GM18502 (cell line): ENCODE measurements at regions not wholly inside any gene's neighbourhood (a gene's known extent, or its start where the extent isn't known, plus 50 kb on each side); places are given as distances from the start of the nearest gene placed in this dataset.

Experiments
- ATAC-seq: cut with Tn5 transposase; IDR thresholded peaks from one replicate; pipeline ENCODE4 v1.9.1; 2021; ENCODE audit warnings: mild to moderate bottlenecking; ENCODE audit not compliant: unreplicated experiment, poor library complexity

DNA sequence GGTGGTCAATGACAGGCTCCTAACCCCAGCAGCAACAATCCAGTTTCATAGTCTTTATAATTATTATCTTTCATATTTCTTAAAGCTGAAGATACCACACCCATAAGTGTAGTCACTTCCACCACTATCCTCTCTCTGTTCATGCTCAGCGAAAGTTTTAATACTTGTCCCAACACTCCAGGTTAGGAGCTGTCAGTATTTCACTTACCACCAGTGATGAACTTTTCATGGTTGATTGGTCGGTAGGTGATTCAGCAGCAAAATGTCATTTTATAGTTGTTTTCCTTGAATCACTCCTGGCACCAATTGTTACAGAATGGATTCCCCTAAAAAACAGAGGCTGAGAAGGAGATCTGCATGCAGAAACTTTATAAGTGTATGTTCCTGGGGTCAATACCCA lies 324.9 kb downstream of the CCDC85A start:
- no peak for ATAC-seq

DNA sequence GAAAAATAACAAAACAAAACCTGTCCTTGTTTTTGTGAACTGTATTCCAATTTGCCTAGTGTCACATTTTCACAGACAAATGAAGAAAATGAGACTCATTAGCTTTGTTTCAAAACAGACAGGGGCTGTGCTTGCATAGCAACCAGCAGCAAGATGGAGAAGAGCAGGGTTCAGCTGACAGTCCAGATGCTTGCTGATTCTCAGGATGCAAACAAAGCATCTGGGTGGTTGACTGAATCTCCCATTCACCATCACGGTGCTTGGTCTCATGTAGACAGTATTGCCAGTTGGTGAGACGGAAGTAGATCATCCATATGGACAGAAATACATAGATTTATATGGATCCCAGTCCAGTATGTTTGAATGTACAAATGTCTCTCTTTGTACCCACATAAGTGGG lies 326.8 kb downstream of the CCDC85A start:
- no peak for ATAC-seq

DNA sequence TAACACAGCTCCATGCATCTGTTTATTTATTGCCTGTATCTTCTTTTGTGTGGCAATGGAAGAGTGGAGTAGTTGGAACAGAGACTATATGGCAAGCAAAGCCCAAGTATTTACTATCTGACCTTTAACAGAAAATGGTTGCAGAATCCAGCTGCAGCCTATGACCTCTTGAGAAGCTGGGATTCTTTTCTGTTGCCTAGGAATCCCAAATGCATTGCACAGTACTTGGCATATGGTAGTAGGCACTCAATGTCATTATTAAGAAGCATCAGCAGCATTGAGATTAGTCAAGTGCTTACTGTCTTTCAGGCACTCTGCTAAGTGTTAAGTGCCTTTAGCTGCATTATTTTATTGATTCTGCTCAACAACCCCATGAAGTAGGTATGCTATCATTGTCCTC lies 331.6 kb downstream of the CCDC85A start:
- ATAC-seq = no peak

DNA sequence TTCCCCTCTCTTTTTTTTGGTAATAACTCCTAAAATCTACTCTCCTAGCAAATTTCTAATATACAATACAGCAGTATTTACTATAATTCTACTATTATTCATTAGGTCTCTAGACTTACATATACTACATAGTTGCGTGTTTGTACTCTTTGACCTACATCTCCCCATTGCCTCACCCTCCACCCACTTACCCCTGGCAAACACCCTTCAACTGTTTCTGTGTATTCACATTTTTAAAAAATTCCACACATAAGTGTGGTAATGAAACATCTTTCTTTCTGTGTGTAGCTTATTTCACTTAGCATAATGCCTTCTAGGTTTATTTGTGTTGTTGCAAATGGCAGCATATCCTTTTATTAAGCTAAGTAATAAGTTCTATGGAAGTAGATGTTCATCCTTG lies 336.0 kb downstream of the CCDC85A start:
- no peak for ATAC-seq

DNA sequence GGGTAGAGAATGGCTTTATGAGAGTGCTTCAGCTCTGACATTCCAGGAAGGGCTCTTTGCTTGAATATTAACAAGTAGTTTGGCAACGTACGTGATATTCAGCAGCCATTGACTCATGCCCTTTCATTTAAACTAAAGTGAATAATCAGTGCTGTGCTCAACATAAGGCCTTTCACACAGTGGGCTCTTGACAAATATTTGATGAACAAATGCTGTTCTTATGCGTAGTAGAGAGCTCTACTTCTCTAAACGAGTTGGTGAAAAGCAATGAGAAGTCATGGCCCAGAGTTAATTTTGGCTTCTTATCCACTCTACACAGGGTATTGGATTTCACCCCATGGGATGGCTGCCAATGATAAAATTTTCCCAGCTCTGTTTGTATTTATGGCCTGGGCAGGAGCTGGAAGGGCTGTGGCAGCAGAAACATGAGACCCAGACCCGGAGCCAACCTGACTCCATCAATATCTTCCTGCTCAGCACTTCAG lies 338.9 kb downstream of the CCDC85A start:
- ATAC-seq = no peak

DNA sequence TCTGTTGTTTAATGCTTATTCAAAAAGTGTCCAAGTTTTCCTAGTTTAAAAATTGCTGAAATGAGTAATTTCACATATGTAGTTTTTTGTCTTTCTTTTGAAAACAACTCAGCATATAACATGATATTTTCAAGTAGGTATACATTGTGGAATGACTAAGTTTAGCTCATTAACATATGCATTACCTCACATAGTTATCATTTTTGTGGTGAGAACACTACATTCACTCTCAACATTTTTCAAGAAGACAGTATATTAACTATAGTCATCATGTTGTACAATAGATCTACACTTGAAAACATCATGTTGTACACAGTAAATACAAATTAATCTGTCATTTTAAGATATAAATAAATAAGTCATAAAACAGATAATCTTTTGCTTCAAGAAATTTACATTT lies 340.0 kb downstream of the CCDC85A start:
- no peak for ATAC-seq

DNA sequence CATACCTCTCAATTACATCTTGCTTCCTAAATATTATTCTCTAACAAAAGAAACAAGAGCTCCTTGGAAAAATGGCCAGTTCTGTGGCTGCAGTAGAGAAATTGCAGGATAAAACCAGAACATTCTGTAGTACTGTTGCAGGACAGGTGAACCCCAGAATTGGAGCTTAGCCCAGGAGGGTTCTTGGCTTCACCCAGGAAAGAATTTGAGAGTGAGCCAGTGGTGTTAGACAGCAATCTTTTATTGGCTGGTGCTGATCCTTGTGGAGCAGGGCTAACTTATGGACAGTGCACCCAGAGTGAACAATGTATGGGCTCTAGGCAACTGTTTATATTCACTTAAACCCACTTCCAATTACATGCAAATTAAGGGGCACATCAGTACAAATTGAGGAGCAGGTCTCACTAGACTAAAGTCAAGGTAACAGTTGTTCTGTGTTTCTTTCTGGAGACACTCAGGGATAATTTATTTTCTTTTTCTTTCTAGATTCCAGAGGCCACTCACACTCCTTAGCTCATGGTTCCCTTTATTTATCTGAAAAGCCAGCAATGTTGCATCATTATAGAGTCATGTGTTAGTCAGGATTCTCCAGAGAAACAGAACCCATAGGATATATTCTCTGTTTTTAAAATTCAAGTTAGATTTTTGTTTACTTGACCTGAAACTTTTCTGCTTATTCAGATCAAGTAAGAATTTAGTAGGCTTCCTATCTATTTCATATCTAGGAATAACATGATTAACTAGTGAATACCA lies 348.1 kb downstream of the CCDC85A start:
- no peak for ATAC-seq

DNA sequence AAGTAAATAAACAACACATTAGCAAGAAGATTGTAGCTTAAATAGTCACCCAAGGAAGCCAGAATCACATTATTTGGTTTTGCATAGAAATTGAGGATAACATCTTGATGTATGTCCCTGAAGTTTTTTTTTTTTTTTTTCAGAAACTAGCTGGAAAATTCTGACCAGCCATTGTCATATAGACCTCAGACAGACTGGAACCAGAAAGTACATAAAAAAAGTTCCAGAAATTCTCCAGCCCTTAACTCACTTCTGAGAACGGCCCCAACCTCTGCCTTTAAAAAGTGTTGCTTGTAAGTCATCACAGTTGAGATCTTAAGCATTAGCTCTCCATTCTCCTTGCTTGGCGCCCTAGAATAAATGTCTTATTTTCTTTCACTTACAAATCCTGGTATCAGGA lies 350.5 kb downstream of the CCDC85A start:
- no peak for ATAC-seq

DNA sequence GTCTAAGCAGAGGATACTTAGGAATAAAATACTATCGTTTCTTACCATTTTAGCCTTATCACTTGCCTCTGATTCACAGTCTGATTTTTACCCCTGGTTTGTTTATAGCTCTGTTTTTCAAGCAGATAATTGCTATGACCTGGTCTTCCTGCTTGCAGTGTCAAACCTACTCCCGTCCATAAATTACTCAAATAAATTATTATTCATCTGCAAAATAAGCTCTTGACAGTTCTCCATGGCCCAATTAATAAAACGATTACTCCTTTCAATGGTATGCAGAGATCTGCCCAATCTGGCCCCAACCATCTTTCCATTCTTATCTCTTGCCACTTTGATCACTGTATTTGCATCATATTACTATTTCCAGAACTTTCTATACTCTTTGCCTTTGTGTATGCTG lies 354.0 kb downstream of the CCDC85A start:
- ATAC-seq = no peak

DNA sequence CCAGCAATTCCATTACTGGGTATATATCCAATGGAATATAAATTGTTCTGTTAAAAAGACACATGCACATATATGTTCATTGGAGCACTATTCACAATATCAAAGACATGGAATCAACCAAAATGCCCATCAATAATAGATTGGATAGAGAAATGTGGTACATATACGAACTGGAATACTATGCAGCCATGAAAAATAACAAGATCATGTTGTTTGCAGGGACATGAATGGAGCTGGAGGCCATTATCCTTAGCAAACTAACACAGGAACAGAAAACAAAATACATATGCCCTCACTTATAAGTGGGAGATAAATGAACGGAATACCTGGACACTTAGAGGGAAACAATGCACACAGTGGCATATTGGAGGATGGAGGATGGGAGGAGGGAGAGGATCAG lies 355.8 kb downstream of the CCDC85A start:
- ATAC-seq = no peak

DNA sequence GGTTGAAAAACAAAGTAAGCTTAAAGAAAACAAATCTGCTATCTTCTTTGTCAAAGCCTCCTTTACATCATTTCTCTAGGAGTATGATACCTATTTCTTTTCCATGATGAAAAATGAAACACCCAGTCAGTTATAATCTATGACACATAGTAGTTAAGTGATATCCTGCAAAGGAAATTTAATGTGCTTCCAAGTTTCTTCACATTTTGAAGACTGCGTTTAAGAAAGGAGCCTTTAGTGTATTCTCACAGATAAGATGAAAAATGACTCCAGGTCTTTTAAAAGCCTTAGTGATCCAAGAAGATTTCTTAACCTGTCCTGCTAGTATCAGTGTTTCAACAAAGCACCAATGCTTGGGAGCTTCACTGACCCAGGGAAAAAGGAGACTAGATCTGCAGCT lies 356.7 kb downstream of the CCDC85A start:
- no peak for ATAC-seq

DNA sequence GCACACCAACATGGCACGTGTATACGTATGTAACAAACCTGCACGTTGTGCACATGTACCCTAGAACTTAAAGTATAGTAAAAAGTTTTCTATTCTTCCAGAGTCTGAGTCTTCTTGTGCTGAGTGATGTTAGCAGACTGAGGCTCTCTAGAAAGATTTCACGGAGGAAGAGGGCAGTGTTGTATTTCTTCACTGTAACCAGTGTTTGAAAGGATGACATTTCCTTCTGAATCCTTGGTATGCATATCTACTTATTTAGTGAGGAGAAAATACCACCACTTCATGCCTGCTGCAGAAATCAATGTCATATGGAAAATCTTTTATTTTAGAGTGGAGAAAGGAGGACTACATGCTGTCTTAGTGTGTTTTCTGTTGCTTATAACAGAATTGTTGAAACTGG lies 357.1 kb downstream of the CCDC85A start:
- ATAC-seq = no peak

DNA sequence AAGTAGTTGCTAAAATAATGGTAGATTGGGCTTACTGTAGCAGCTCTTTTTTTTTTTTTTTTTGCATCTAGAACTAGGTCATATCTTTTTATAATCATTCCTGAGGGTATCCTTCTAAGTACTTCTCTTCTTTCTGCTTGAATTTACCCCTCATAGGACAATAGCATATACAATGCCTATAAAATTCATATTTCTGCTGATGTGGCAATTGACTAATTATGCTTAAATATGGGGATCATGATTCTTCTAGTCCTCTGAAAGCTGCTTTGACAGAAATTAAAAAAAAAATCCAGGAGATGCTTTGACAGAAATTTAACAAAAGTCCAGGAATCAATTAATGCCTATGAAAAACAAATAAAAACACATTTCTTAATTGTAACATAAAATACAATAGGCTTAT lies 358.4 kb downstream of the CCDC85A start:
- ATAC-seq = no peak

DNA sequence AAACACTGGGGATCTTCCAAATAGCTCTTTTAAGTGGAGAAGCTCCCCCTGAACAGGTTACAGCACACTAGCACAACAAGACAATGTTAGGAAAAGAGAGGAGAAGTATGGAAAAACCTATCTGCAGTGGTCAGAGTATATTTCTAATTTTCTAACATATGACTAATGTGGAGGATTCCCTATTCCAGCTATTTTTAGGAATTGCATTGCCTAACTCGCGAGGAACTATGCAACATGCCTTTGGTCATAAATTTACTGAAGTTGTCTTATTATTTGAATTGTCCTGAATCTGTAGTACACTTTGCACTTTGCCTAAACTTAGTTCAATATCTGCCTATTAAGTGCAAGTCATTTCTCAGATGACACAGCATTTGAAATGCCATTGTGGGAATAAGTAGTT lies 381.4 kb downstream of the CCDC85A start:
- no peak for ATAC-seq

DNA sequence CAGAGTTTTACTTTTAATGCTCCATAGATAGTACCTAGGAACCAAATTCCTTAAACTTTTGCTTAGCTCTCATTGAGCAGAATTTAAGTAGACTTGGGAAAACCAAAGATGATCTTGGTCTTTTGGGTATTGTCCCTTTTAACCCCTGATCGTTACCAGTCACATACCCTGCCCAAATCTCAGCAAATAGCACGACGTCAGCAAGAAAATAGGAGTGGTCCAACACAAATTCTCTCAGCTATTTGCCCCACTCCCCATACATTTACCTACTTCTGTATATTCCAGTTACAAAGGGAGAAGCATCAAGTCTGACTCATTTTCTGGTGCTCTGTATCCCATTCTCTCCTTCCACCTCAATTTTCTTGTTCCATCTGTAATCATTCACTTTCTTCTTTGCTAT lies 387.3 kb downstream of the CCDC85A start:
- ATAC-seq = no peak

DNA sequence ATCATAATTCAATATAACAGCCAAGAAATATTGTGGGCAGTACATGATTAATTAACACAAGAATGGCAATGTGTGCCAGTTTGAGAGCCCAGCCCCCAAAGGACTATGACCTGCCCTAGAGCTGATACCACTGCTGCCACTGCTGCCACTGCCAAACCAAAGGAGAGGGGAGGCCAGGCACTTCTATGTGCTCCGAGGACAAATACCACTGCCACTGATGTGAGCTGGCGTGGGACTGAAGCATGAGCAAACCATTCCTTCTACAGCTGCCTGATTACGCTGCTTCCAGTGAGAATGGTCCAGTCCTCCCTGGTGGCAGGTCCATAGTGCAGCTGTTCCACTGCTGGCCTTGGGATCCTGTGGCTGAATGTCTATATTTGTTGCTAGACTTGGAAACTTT lies 392.2 kb downstream of the CCDC85A start:
- no peak for ATAC-seq

DNA sequence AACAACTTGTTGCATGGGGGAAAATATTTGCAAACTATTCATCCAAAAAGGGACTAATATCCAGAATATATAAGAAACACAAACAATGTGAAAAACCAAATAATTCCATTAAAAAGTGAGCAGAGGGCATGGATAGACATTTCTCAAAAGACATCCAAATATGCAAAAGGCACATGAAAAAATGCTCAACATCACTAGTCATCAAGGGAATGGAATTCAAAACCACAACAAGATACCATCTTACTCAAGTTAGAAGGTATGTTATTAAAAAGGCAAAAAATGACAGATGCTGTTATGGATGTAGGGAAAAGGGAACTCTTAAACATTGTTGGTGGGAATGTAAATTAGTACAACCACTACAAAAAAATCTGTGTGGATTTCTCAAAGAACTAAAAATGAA lies 396.5 kb downstream of the CCDC85A start:
- no peak for ATAC-seq

DNA sequence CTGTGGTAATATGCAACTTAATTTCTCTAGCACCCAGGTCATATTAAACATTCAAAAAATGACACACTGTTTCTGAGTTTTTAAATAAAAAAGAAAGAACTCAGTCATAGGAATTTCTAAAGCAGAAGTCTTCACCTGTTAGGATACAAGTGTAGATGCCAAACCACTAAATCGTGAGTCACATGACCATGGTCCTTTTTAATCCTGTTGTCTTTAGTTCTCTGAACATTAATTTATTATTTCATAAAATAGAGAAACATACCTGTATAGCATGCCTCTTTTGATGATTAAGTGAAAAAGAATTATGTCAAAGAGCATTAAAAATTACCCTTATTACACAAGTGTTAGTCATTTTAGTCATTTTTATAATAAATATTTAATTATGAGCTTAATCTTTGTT lies 398.8 kb downstream of the CCDC85A start:
- no peak for ATAC-seq

DNA sequence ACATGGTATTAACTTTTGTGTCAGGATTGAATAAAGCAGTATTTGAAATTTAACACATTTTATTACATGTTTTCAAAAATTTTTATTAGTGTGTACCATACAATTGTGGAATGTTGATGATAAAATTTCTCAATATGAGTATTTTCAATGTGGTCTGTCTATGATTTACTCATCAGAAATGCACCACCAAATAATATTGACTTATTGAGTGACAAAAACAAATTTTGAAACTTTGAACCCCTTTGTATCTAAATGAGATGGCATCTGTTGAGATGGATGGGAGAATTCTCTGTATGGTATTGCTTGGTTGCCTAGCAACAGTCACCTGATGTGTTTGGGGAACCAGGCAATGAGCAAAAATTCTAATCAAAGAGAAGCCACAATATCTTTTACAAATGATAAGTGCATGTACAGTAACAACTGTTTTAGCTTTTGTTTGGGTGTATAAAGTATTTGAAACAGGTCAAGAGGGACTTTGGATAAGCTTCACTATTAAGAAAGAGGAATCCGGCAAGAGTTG lies 400.1 kb downstream of the CCDC85A start:
- ATAC-seq = no peak

DNA sequence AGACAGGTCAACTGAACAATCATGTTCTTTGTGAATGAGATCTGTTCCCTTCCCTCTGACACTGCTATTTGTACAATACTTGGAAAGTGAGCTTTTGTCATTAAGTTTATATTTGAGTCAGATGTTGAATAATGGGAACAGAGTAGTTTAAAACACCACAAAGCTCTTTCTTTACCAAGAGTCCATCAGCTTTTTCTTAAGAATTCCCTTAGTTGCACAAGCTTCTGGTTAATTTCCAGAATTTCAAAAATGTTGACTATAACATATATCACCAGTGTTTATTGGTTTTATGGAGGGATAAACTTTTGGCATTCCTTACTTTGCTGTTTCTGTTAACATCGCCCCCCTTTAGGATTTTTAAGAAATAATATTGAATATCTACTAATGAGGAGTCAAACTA lies 403.7 kb downstream of the CCDC85A start:
- no peak for ATAC-seq

DNA sequence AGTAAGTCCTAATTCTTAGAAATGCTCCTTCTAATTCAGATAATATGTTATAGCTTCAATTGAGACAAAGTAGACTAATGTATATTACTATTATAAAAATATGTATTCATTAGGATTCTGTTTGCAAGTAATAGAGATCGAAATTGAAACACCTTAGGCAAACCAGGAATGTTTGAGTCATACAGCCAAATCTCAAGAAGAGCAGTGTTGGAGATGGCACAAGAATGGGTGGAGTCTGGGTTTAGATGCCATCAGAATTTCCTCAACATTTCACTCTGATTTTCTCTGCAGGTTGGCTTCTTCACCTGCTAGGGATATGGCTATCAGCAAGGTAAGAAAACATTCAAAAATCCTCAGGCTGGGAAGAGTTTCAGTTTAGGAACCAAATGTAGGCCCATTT lies 405.4 kb downstream of the CCDC85A start:
- no peak for ATAC-seq

DNA sequence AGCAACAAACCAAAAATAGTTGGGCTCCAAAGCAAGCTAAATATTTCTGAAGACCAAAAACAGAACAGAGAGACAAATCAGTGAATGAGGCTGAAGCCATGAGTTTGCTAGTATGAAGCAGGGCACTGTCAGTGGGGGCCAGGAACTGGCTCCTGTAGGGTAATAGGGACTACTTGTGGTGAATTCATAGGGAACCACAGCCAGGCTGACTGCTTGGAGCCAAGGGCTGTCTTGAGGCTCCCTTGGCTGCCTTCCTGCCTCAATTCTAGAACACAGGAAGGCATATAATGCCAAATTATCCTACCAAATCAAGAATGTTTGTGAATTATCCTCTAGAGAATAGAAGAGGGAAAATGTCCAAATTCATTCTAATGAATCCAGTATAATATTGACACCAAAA lies 406.0 kb downstream of the CCDC85A start:
- ATAC-seq = no peak
